Stimulated activated CD8-positive, alpha-beta memory T cell treated with anti-CD3 and anti-CD28 coated beads, Interleukin-12 subunit alpha, Interleukin-12 subunit beta, amount 100 ng/mL, for 4 hours (primary cell): ENCODE measurements at regions not wholly inside any gene's neighbourhood (a gene's known extent, or its start where the extent isn't known, plus 50 kb on each side); places are given as distances from the start of the nearest gene placed in this dataset.
A peak's percentile ranks its signal among the peaks of the same experiment; 100 is the strongest.

ENCODE experiments used
- DNase-seq: peaks from one replicate; pipeline ENCODE4 v3.0.0-alpha.2; 2020; ENCODE audit warnings: low read depth

DNA sequence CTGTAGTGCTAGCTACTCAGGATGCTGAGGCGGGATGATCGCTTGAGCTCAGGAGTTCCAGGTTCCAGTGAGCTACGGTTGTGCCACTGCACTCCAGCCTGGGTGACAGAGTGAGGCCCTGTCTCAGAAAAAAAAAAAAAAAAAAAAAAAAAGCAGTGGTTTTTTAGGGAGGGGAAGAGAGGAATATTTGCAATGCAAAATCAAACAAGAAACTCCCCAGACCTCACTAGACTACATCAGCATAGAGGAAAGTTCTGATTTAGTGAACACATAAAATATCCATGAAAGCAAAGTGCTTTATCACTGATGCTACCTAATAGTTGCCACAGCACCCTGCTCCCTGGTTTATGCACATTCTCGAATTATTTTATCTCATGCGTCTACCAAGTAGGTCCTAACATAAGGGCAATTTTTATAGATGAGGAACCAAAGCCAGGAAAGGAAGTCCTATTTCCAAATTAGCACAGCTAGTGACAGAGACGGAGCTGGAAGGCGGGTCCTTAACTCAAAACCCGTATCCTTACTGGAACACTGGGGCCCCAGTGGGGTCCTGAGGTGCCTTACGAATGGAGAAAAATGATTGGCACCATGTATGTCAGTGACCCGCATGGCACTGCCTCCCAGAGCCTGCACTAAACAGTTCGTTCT is 50.7 kb upstream of the GPR157 start:
- no peak for DNase-seq

DNA sequence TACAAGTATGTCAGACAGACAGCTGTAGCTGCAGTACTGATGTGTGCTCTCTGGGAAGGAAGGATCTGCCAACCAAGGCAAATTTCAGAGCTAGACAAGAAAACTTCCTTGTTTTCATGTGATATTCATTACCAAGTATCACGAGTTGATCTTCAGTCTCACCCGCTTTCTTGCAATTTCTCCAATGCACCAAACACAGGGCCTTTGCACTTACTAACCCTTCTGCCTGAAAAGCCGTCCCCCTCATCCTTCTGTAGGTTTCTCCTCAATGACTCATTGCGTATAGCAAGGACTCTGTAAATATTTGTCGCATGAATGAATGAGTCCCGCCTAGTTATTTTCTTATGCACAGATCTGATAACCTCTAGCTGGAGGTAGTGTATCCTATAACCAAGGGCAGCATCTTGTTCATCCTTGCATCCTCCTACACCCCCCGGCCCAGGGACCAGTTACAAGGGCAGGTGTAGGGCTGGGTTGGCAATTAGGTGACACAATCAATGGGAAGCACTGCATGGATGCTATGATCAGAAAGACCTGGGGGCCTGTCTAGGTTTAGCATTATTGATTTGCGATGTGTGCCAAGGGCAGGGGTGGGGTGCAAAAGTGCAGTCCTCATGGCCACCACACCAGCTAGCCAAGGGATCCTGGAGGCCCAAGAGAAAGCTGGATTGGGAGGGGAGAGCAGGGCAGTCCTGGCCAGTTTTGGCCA is 51.4 kb upstream of the GPR157 start:
- DNase-seq = no peak

DNA sequence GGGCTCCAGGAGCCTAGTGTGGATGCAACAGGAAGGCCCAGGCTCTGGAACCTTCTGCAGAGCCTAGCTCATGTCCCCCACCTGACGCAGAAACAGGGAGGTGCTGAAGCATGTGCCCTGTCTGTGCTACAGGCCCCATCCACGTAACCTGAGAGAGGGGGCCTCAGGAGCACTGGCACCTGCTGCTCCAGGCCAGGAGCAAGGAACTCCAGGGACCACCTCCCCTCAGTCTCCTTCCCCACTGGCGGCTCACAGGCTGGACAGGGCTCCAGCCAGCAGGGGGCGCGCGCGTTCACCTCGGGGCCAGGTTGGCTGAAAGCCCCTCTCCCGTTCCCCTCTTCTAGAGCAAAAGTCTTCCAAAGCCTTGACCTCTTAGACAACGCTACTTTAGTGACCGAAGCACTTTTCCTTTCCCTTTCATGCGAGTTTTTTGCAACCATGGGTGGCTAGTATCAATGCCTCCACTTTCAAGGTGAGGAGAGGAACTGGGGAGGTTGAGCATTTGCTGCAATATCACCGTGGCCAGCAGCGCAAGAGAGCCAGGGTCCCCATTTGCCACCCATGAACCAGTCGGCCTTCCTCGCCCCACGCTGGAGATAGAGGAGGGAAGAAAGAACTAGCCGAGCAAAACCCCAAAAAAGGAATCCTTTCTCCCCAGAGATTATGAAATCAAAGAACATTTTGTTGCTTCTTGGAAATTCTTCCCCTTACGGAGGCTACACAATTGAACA is 52.4 kb upstream of the GPR157 start:
- DNase-seq = peak; percentile 26

DNA sequence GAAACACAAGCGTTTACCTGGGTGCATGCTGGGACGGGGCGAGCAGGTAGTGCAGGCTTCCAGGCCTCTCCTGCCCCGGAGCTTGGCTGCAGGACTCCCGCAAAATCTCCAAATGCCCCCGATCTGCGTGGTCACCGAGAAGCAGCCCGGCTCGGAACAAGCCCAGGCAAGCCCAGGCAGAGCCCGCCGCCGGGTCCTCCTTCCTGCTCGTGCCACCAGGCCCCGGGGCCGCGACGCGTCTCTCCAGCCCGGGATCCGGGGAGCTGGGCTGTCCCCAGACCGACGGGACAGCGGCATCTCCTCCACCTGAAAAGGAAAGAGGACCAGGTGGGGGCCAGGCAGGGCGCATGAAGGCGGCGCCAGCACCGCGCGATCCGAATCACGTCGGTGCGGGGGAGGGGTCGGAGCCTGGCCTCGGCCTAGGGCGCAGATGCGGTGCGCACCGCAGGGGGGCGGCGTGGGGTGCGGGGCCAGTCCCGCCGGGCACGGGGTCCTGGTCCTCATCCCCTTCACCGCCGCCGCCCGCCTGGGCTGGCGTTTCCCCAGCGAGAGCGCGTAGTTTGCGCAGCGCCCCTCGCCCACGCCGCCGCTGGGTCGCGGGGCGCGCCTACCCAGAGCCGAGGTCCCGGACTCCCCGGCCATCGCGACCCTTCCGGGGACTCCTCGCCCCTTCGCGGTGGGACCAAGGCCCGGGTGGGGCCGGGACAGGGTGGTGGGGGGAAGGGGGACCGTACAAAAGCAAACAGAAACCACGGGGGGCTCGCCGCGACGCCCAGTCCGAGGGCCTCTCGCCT is 52.4 kb upstream of the H6PD start:
- no peak for DNase-seq

DNA sequence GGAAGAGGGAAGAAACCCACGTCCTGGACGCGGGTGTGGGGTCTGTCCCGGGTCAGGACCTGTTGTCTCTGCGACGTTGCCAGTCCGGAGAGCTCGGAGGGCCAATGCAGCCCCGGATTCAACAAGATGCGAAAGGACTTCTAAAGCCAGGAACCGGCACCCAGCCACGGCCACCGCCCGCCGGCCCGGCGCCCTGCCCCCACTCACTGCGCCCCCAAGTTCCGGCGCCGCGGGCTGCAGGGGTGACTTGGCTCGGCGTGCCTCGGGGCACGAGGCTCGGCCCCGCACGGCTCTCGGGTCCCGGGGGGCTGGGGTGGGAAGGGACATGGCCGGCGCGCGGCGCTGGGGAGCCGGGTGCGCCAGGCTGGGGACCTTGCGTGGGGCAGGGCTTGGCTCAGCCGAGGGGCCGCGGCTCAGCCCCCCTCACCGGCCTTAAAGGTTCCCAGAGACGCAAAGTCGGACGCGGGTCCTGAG is 51.8 kb upstream of the H6PD start:
- no peak for DNase-seq

GRCh38 chr1:9183441-9183840 is 51.1 kb upstream of the H6PD start:
- no peak for DNase-seq

DNA sequence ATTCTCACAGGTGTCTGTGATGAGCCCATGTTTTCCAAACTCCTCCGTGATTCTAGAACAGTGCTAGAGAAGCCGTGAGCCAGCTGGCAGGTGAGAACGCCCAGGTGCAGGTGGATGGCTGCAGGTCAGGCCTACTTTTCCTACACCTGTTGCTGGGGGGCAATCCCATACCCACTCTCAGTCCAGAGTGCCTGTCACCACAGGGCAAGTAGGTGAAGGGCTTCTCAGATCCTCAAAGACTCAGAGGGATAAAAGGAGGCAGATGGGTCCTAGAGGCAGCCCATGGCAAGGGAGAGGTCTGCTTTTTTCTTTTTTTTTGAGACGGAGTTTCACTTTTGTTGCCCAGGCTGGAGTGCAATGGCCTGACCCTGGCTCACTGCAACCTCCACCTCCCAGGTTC is 50.7 kb upstream of the H6PD start:
- DNase-seq = no peak

DNA sequence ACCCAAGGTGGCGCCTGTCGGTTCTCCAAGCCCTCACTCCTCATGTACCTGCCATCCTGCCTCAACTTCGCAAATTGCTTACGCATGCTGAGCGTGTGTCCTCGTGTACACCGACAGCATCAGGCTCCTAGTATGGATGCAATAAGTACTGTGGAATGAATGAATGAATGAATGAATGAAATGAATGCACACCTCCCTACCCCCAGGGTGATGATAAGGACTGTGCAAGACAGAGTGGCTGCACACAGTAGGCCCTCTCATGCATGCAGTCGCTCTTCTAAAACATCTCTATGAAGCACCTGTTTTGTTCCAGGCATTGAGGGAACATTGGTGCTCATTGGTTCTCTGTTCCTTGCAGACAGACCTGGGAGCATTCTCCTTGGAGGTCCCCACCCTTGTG is 49.8 kb upstream of the H6PD start:
- no peak for DNase-seq
